Vagina (tissue), 2 donors: ENCODE measurements at regions not wholly inside any gene's neighbourhood (a gene's known extent, or its start where the extent isn't known, plus 50 kb on each side); places are given as distances from the start of the nearest gene placed in this dataset.

ENCODE experiments used
- POLR2A ChIP-seq, 2 donors: fragments of 450-650 bp; IDR thresholded peaks; one replicate each; pipeline ENCODE4 v1.6.1; 2017; ENCODE audit warnings: antibody characterized with exemption in 2 of 2, mild to moderate bottlenecking in 2 of 2, moderate library complexity in 2 of 2
- TF ChIP-seq, protein P1 (sequence below), 3 experiments: fragments of 450-650 bp in 2 of 3; fragments of 200-600 bp in 1 of 3; sonication (generic) in 1 of 3; IDR thresholded peaks; one replicate each; pipeline ENCODE4 v1.5.1; 2017 to 2019; ENCODE audit warnings: antibody characterized with exemption in 3 of 3, mild to moderate bottlenecking in 2 of 3, moderate library complexity in 2 of 3

DNA sequence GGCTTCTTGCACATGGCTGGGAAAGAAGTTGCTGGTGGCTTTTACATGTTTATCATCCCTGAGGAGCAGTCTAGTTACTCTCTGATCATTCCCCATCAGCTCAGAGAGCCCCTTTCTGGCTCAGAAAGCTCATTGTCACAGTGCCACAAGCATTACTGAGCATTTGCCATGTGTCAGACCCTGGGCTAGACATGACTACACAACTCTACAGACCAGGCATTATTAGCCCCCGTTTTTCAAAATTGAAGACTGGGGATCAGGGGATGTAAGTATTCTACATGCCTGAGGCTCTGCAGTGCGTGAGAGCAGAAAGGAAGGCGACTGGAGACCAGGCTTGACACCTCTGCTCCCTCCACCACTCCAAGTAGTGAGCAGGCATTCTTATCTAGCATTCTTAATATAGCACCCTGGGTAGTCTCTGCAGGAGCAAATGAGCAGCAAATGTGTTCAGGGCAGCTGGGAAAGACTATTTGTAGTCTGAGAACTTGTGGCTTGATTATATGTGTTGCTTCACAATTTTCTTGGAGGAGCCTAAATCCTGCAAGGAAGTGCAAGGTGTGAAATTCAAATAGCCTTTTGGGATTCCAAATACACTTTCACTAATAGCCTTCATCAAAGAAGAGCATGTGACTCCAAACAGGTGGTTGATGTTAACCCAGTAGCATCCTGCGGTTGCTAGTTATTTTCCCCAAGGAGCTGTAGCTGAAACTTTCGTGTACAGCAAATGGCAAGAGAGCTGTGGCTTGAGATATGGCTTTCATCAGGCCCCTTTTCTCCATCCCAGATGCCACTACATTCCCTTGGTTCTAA lies 143.2 kb downstream of the DDX1 start:
- TF ChIP-seq, protein P1, sequence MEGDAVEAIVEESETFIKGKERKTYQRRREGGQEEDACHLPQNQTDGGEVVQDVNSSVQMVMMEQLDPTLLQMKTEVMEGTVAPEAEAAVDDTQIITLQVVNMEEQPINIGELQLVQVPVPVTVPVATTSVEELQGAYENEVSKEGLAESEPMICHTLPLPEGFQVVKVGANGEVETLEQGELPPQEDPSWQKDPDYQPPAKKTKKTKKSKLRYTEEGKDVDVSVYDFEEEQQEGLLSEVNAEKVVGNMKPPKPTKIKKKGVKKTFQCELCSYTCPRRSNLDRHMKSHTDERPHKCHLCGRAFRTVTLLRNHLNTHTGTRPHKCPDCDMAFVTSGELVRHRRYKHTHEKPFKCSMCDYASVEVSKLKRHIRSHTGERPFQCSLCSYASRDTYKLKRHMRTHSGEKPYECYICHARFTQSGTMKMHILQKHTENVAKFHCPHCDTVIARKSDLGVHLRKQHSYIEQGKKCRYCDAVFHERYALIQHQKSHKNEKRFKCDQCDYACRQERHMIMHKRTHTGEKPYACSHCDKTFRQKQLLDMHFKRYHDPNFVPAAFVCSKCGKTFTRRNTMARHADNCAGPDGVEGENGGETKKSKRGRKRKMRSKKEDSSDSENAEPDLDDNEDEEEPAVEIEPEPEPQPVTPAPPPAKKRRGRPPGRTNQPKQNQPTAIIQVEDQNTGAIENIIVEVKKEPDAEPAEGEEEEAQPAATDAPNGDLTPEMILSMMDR (IDR thresholded peaks at IDR 0.05): no peak
- TF ChIP-seq POLR2A (IDR thresholded peaks at IDR 0.05): no peak
